ENCODE measurements at regions not wholly inside any gene's neighbourhood (a gene's known extent, or its start where the extent isn't known, plus 50 kb on each side); places are given as distances from the start of the nearest gene placed in this dataset.

- TF ChIP-seq, protein P1, sequence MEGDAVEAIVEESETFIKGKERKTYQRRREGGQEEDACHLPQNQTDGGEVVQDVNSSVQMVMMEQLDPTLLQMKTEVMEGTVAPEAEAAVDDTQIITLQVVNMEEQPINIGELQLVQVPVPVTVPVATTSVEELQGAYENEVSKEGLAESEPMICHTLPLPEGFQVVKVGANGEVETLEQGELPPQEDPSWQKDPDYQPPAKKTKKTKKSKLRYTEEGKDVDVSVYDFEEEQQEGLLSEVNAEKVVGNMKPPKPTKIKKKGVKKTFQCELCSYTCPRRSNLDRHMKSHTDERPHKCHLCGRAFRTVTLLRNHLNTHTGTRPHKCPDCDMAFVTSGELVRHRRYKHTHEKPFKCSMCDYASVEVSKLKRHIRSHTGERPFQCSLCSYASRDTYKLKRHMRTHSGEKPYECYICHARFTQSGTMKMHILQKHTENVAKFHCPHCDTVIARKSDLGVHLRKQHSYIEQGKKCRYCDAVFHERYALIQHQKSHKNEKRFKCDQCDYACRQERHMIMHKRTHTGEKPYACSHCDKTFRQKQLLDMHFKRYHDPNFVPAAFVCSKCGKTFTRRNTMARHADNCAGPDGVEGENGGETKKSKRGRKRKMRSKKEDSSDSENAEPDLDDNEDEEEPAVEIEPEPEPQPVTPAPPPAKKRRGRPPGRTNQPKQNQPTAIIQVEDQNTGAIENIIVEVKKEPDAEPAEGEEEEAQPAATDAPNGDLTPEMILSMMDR (IDR thresholded peaks at IDR 0.05), result no peak
- TF ChIP-seq USF1 (CRISPR knock-in tag; IDR thresholded peaks at IDR 0.05) (no peak), MXD4 (CRISPR knock-in tag; IDR thresholded peaks at IDR 0.05; ENCODE audit: borderline replicate concordance) (no peak), E2F1 (CRISPR knock-in tag; IDR thresholded peaks at IDR 0.05) (no peak), ELF4 (CRISPR knock-in tag; IDR thresholded peaks at IDR 0.05; ENCODE audit: low read depth) (no peak), ZNF263 (CRISPR knock-in tag; IDR thresholded peaks at IDR 0.05; ENCODE audit: low read depth) (no peak), TCF7 (CRISPR knock-in tag; IDR thresholded peaks at IDR 0.05; ENCODE audit: low read depth) (no peak), SP1 (CRISPR knock-in tag; conservative IDR thresholded peaks at IDR 0.05) (no peak), ETV6 (CRISPR knock-in tag; IDR thresholded peaks at IDR 0.05) (no peak), NFE2L1 (CRISPR knock-in tag; IDR thresholded peaks at IDR 0.05) (no peak), OVOL2 (CRISPR knock-in tag; IDR thresholded peaks at IDR 0.05; ENCODE audit: borderline replicate concordance) (no peak)
- TF ChIP-seq, protein P2, sequence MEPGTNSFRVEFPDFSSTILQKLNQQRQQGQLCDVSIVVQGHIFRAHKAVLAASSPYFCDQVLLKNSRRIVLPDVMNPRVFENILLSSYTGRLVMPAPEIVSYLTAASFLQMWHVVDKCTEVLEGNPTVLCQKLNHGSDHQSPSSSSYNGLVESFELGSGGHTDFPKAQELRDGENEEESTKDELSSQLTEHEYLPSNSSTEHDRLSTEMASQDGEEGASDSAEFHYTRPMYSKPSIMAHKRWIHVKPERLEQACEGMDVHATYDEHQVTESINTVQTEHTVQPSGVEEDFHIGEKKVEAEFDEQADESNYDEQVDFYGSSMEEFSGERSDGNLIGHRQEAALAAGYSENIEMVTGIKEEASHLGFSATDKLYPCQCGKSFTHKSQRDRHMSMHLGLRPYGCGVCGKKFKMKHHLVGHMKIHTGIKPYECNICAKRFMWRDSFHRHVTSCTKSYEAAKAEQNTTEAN (CRISPR knock-in tag; IDR thresholded peaks at IDR 0.05), result no peak
- TF ChIP-seq, protein P3, sequence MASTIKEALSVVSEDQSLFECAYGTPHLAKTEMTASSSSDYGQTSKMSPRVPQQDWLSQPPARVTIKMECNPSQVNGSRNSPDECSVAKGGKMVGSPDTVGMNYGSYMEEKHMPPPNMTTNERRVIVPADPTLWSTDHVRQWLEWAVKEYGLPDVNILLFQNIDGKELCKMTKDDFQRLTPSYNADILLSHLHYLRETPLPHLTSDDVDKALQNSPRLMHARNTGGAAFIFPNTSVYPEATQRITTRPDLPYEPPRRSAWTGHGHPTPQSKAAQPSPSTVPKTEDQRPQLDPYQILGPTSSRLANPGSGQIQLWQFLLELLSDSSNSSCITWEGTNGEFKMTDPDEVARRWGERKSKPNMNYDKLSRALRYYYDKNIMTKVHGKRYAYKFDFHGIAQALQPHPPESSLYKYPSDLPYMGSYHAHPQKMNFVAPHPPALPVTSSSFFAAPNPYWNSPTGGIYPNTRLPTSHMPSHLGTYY (CRISPR knock-in tag; IDR thresholded peaks at IDR 0.05), result no peak
These were observed 1537.4 kb downstream of the AACS start for GRCh38 chr12:126602612-126603011.
